ENCODE measurements at regions not wholly inside any gene's neighbourhood (a gene's known extent, or its start where the extent isn't known, plus 50 kb on each side); places are given as distances from the start of the nearest gene placed in this dataset.

GRCh38 chr1:194378517-194378916, 1192.1 kb upstream of the B3GALT2 start:
- TF ChIP-seq GATA3 (IDR thresholded peaks at IDR 0.05; ENCODE audit: low read depth, low read length) (no peak), GATA2 (IDR thresholded peaks at IDR 0.05; ENCODE audit: low read depth, low read length) (no peak)
